Panc1 (cell line): ENCODE measurements at regions not wholly inside any gene's neighbourhood (a gene's known extent, or its start where the extent isn't known, plus 50 kb on each side); places are given as distances from the start of the nearest gene placed in this dataset.

ENCODE experiments used
- ATAC-seq: fragments of 200-7000 bp; cut with Tn5 transposase; 2 replicates; pipeline ENCODE4 v1.9.1; 2020; ENCODE audit warnings: mild to moderate bottlenecking, moderate library complexity
- BruUV-seq: library from RNA; stranded (reverse); fragments of 400-500 nt; replicated peaks from 2 replicates; lab custom pipeline; 2021; lab: Mats Ljungman, UMichigan
- CTCF ChIA-PET: fragments of 300-600 bp; sonication (Branson Sonifier 250); formaldehyde crosslinking; loops from one replicate; lab custom pipeline; 2022; ENCODE audit warnings: antibody characterized with exemption; lab: Charles Lee
- POLR2A ChIA-PET: fragments of 300-600 bp; sonication (Branson Sonifier 250); formaldehyde crosslinking; loops from one replicate; lab custom pipeline; 2022; ENCODE audit warnings: antibody characterized with exemption; lab: Charles Lee
- DNase-seq: peaks from one replicate; pipeline ENCODE4 v3.0.0-alpha.2; 2010; ENCODE audit warnings: low read depth, low spot score
- H3K27ac ChIP-seq: 2 replicates; pipeline ENCODE4 v1.5.1; 2011; ENCODE audit warnings: mild to moderate bottlenecking, low read length, inconsistent platforms
- H3K27me3 ChIP-seq: fragments of 200-500 bp; sonication (Bioruptor generic); 2 replicates; pipeline ENCODE4 v1.6.0; 2014; ENCODE audit warnings: low read length, inconsistent platforms; ENCODE audit not compliant: control insufficient read depth, insufficient read depth
- H3K36me3 ChIP-seq: fragments of 200-500 bp; sonication (Bioruptor generic); 2 replicates; pipeline ENCODE4 v1.5.1; 2014; ENCODE audit warnings: inconsistent platforms, mild to moderate bottlenecking, low read length, moderate library complexity; ENCODE audit not compliant: control insufficient read depth, insufficient read depth
- H3K4me1 ChIP-seq: 2 replicates; pipeline ENCODE4 v1.5.1; 2011; ENCODE audit warnings: inconsistent platforms, mild to moderate bottlenecking, low read length, moderate library complexity; ENCODE audit not compliant: control insufficient read depth, insufficient read depth
- H3K4me3 ChIP-seq, 2 experiments: 2 replicates each; pipeline ENCODE4 v1.5.1; 2011 to 2012; ENCODE audit warnings: low read depth in 2 of 2, low read length in 2 of 2, mild to moderate bottlenecking in 2 of 2, inconsistent platforms in 1 of 2, moderate library complexity in 1 of 2
- H3K9me3 ChIP-seq: fragments of 200-500 bp; sonication (Bioruptor generic); 2 replicates; pipeline ENCODE4 v1.5.1; 2014; ENCODE audit warnings: low read depth, mild to moderate bottlenecking, inconsistent platforms, low read length, moderate library complexity; ENCODE audit not compliant: control insufficient read depth, insufficient read depth
- CTCF ChIP-seq: fragments of 450-650 bp; IDR thresholded peaks from 2 replicates; pipeline ENCODE4 v1.5.1; 2017; ENCODE audit warnings: mild to moderate bottlenecking
- POLR2AphosphoS5 ChIP-seq: IDR thresholded peaks from 2 replicates; pipeline ENCODE4 v1.6.1; 2012; ENCODE audit warnings: mild to moderate bottlenecking, low read depth, low read length, moderate library complexity
- REST ChIP-seq, 2 experiments: IDR thresholded peaks; 2 replicates each; pipeline ENCODE4 v1.6.1; 2011 to 2012; ENCODE audit warnings: low read depth in 2 of 2, control low read depth in 1 of 2, low read length in 1 of 2, mild to moderate bottlenecking in 1 of 2, moderate library complexity in 1 of 2; ENCODE audit not compliant: insufficient read depth in 1 of 2
- SIN3A ChIP-seq: IDR thresholded peaks from 2 replicates; pipeline ENCODE4 v1.6.1; 2012; ENCODE audit warnings: low read depth, mild to moderate bottlenecking, low read length, moderate library complexity, borderline replicate concordance; ENCODE audit not compliant: insufficient read depth
- TCF7L2 ChIP-seq: IDR thresholded peaks from 2 replicates; pipeline ENCODE4 v1.6.1; 2011; ENCODE audit warnings: mild to moderate bottlenecking, low read depth, low read length, inconsistent platforms
- in situ Hi-C: cut with HindIII; loops from 2 replicates; pipeline ENCODE4 v1.10.0; 2016; ENCODE audit warnings: low sequenced_read_pairs, low pct_unique_long_range_greater_than_20kb
- intact Hi-C: fragments of 100-400 bp; cut with micrococcal nuclease; formaldehyde crosslinking; loops from one replicate; pipeline ENCODE4 v1.10.0; 2022; ENCODE audit not compliant: unreplicated experiment

GRCh38 chr1:47707503-47707902 is 269.7 kb downstream of the FOXD2 start:
- Histone ChIP-seq H3K27me3 (no peaks in the 10 kb centered on the region; the same call in 1 of the 2 replicates), H3K27ac (no peak overlapping the region), H3K36me3 (no peaks in the 10 kb centered on the region), H3K4me3 (no peak overlapping the region), H3K9me3 (no peaks in the 10 kb centered on the region), H3K4me1 (peaks cover 15% of the 10 kb centered on the region)
- ATAC-seq (no peak), DNase-seq (no peak)
- intact Hi-C loops (no loop called here), in situ Hi-C loops (no loop called here)
- POLR2A ChIA-PET = no interaction called here
- no TSS peak for BruUV-seq
- TF ChIP-seq POLR2AphosphoS5 (no peak), REST (IDR thresholded peaks at IDR 0.05; ENCODE audit: insufficient read depth in 1 of 2, low read depth in 2 of 2, low read length in 1 of 2) (no peak), SIN3A (no peak), CTCF (no peak), TCF7L2 (no peak)
- CTCF ChIA-PET = interaction anchor here (1.0 kb wide), 1 partner anchor 259 kb away, joined by 3 read pairs; no protein-coding TSS in a partner anchor

- ATAC-seq (no peak), DNase-seq (no peak)
- no peaks in the 10 kb centered on the region for H3K9me3 ChIP-seq
- H3K27ac ChIP-seq = no peak overlapping the region
- ChIA-PET CTCF (no interaction called here), POLR2A (no interaction called here)
- in situ Hi-C loops = no loop called here
- no TSS peak for BruUV-seq
- no peaks in the 10 kb centered on the region; the same call in 1 of the 2 replicates for H3K27me3 ChIP-seq
- TF ChIP-seq CTCF = no peak
- TF ChIP-seq TCF7L2 = no peak
- no peak for TF ChIP-seq POLR2AphosphoS5
- TF ChIP-seq SIN3A = no peak
- TF ChIP-seq REST (IDR thresholded peaks at IDR 0.05; ENCODE audit: insufficient read depth in 1 of 2, low read depth in 2 of 2, low read length in 1 of 2) = no peak
- intact Hi-C loops = no loop called here
- H3K36me3 ChIP-seq = no peaks in the 10 kb centered on the region
- no peak overlapping the region for H3K4me3 ChIP-seq
- H3K4me1 ChIP-seq = peaks cover 15% of the 10 kb centered on the region
Measured at GRCh38 chr1:47708019-47708535, 270.2 kb downstream of the FOXD2 start.
